Testis (tissue), 2 donors: ENCODE measurements at regions not wholly inside any gene's neighbourhood (a gene's known extent, or its start where the extent isn't known, plus 50 kb on each side); places are given as distances from the start of the nearest gene placed in this dataset.

Source experiments
- DNase-seq: peaks from one replicate; pipeline ENCODE4 v3.0.0-alpha.2; 2019
- H3K27ac ChIP-seq, 2 donors: fragments of 200-600 bp; sonication (generic); one replicate each; pipeline ENCODE4 v1.5.1; 2019
- H3K27me3 ChIP-seq: fragments of 200-600 bp; sonication (generic); one replicate; pipeline ENCODE4 v1.5.1; 2019
- H3K36me3 ChIP-seq: fragments of 200-600 bp; sonication (generic); one replicate; pipeline ENCODE4 v1.5.1; 2017; ENCODE audit warnings: low read depth; ENCODE audit errors: missing control alignments
- H3K4me1 ChIP-seq: fragments of 200-600 bp; sonication (generic); one replicate; pipeline ENCODE4 v1.5.1; 2019
- H3K4me3 ChIP-seq, 2 donors: fragments of 200-600 bp; sonication (generic); one replicate each; pipeline ENCODE4 v1.5.1; 2017 to 2019
- H3K9me3 ChIP-seq: fragments of 200-600 bp; sonication (generic); one replicate; pipeline ENCODE4 v1.5.1; 2017
- CTCF ChIP-seq, 3 experiments: fragments of 450-650 bp in 2 of 3; fragments of 200-600 bp in 1 of 3; sonication (generic) in 1 of 3; IDR thresholded peaks; one replicate each; pipeline ENCODE4 v1.5.1; 2016 to 2019; ENCODE audit warnings: antibody characterized with exemption in 3 of 3, mild to moderate bottlenecking in 2 of 3, moderate library complexity in 1 of 3
- POLR2A ChIP-seq: fragments of 450-650 bp; IDR thresholded peaks from one replicate; pipeline ENCODE4 v1.6.1; 2017; ENCODE audit warnings: antibody characterized with exemption, mild to moderate bottlenecking, moderate library complexity
- WGBS, 2 donors: methylation state at CpG; one replicate each; pipeline ENCODE4 v1.1.5; 2018; 5-methylcytosine and 5-hydroxymethylcytosine counted together
- intact Hi-C: fragments of 100-400 bp; cut with DNase I; formaldehyde crosslinking; loops from one replicate; pipeline ENCODE4 v1.15.1; 2023; ENCODE audit warnings: low total_unique reads

DNA sequence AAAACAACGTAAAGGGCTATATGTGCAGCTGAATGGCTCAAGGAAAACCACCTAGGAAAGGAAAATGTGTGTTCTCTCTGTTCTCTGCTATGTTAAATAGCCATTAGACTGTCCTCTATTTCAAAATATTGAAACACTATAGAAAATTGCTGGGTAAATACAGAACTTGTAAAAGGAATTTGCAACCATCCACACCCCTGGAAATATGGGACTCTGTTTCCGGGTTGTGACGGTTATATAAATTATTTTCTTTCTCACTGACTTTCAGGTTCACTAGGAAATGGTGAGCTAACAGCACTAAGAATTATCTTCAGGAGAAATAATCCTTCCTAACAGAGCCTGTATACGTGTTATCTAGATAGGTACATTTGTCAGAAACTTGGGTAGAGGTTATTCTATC lies 161.0 kb upstream of the DKK2 start:
- H3K27ac ChIP-seq = no peak overlapping the region
- H3K4me1 ChIP-seq = no peaks in the 10 kb centered on the region
- TF ChIP-seq POLR2A (no peak), CTCF (IDR thresholded peaks at IDR 0.05) (no peak)
- no peaks in the 10 kb centered on the region for H3K27me3 ChIP-seq
- no peaks in the 10 kb centered on the region for H3K36me3 ChIP-seq
- WGBS, 2 donors = 70 to 71% methylated on average over 4 of the region's 4 CpGs
- H3K9me3 ChIP-seq = no peaks in the 10 kb centered on the region
- H3K4me3 ChIP-seq = no peak overlapping the region
- intact Hi-C loops = no loop called here
- DNase-seq = no peak

- 85 to 88% methylated on average over 2 of the region's 2 CpGs for WGBS, 2 donors
- DNase-seq = no peak
- H3K36me3 ChIP-seq = no peaks in the 10 kb centered on the region
- no peak for TF ChIP-seq CTCF (IDR thresholded peaks at IDR 0.05)
- TF ChIP-seq POLR2A = no peak
- intact Hi-C loops = no loop called here
- no peaks in the 10 kb centered on the region for H3K9me3 ChIP-seq
- H3K4me3 ChIP-seq = no peak overlapping the region
- no peaks in the 10 kb centered on the region for H3K27me3 ChIP-seq
- no peak overlapping the region for H3K27ac ChIP-seq
- no peaks in the 10 kb centered on the region for H3K4me1 ChIP-seq
Observed at GRCh38 chr4:107196312-107196711, 160.2 kb upstream of the DKK2 start.

GRCh38 chr4:107194005-107194404 lies 157.9 kb upstream of the DKK2 start:
- H3K27ac ChIP-seq = no peak overlapping the region
- no peaks in the 10 kb centered on the region for H3K27me3 ChIP-seq
- H3K4me3 ChIP-seq = no peak overlapping the region
- 55 to 84% methylated on average over 4 of the region's 4 CpGs for WGBS, 2 donors
- H3K36me3 ChIP-seq = no peaks in the 10 kb centered on the region
- DNase-seq = no peak
- intact Hi-C loops = no loop called here
- H3K9me3 ChIP-seq = no peaks in the 10 kb centered on the region
- no peak for TF ChIP-seq POLR2A
- TF ChIP-seq CTCF (IDR thresholded peaks at IDR 0.05) = no peak
- no peaks in the 10 kb centered on the region for H3K4me1 ChIP-seq

GRCh38 chr4:107192601-107193000 lies 156.5 kb upstream of the DKK2 start:
- no peak overlapping the region for H3K4me3 ChIP-seq

More at GRCh38 chr4:107192601-107193000, 156.5 kb upstream of the DKK2 start:
- no peak for TF ChIP-seq POLR2A
- no peak for TF ChIP-seq CTCF (IDR thresholded peaks at IDR 0.05)
- no peak for DNase-seq
- Histone ChIP-seq H3K4me1 (no peaks in the 10 kb centered on the region), H3K27ac (no peak overlapping the region), H3K27me3 (no peaks in the 10 kb centered on the region), H3K36me3 (no peaks in the 10 kb centered on the region), H3K9me3 (no peaks in the 10 kb centered on the region)
- 88 to 93% methylated on average over 6 of the region's 6 CpGs for WGBS, 2 donors
- intact Hi-C loops = no loop called here
